WTC11 (cell line): ENCODE measurements at regions not wholly inside any gene's neighbourhood (a gene's known extent, or its start where the extent isn't known, plus 50 kb on each side); places are given as distances from the start of the nearest gene placed in this dataset.

Source experiments
- ATAC-seq: fragments of 200-7000 bp; cut with Tn5 transposase; 2 replicates; pipeline ENCODE4 v1.10.0; 2021; ENCODE audit warnings: mild to moderate bottlenecking, moderate library complexity
- CTCF ChIA-PET: fragments of 300-600 bp; sonication (Branson Sonifier 250); formaldehyde crosslinking; loops from one replicate; lab custom pipeline; 2021; ENCODE audit warnings: antibody characterized with exemption; lab: Charles Lee
- POLR2A ChIA-PET: fragments of 350-600 bp; sonication (Branson Sonifier 250); formaldehyde crosslinking; loops from one replicate; lab custom pipeline; 2021; ENCODE audit warnings: antibody characterized with exemption; lab: Charles Lee
- DNase-seq: peaks from one replicate; pipeline ENCODE4 v3.0.0; 2021; ENCODE audit warnings: low spot score
- H3K27ac Mint-ChIP-seq: 2 replicates; pipeline ENCODE4 v1.8.0; 2021; ENCODE audit warnings: mixed read lengths
- H3K27me3 Mint-ChIP-seq: 2 replicates; pipeline ENCODE4 v1.8.0; 2021; ENCODE audit warnings: low read depth, mild to moderate bottlenecking, moderate library complexity, mixed read lengths
- H3K36me3 Mint-ChIP-seq: 2 replicates; pipeline ENCODE4 v1.8.0; 2021; ENCODE audit warnings: mixed read lengths
- H3K4me1 Mint-ChIP-seq: 2 replicates; pipeline ENCODE4 v1.8.0; 2022; ENCODE audit warnings: mixed read lengths
- H3K4me3 Mint-ChIP-seq: 2 replicates; pipeline ENCODE4 v1.8.0; 2021; ENCODE audit warnings: mild to moderate bottlenecking, moderate library complexity, mixed read lengths
- H3K9me3 Mint-ChIP-seq: 2 replicates; pipeline ENCODE4 v1.8.0; 2021; ENCODE audit warnings: mixed read lengths
- AR ChIP-seq: fragments of 250-450 bp; sonication (Bioruptor Pico); IDR thresholded peaks from 2 replicates; pipeline ENCODE4 v1.9.0; 2021; ENCODE audit warnings: mild to moderate bottlenecking
- ATF6 ChIP-seq: sonication (generic); formaldehyde crosslinking; IDR thresholded peaks from 2 replicates; pipeline ENCODE4 v1.8.1; 2023; ENCODE audit warnings: mild to moderate bottlenecking, missing genetic modification reagents
- CBFB ChIP-seq: sonication (generic); formaldehyde crosslinking; IDR thresholded peaks from 2 replicates; pipeline ENCODE4 v1.8.1; 2022; ENCODE audit warnings: mild to moderate bottlenecking, low read depth, missing genetic modification reagents
- CREM ChIP-seq: sonication (generic); formaldehyde crosslinking; IDR thresholded peaks from 2 replicates; pipeline ENCODE4 v1.8.1; 2022; ENCODE audit warnings: mild to moderate bottlenecking, missing genetic modification reagents, moderate library complexity
- GABPB1 ChIP-seq: sonication (generic); formaldehyde crosslinking; IDR thresholded peaks from 2 replicates; pipeline ENCODE4 v1.8.1; 2023; ENCODE audit warnings: mild to moderate bottlenecking, missing genetic modification reagents
- GTF2I ChIP-seq: fragments of 250-450 bp; sonication (Bioruptor Pico); conservative IDR thresholded peaks from 2 replicates; pipeline ENCODE4 v1.4.0; 2021; ENCODE audit warnings: mild to moderate bottlenecking
- HMGA2 ChIP-seq: fragments of 250-450 bp; sonication (Bioruptor Pico); IDR thresholded peaks from 2 replicates; pipeline ENCODE4 v1.4.0; 2021; ENCODE audit warnings: mild to moderate bottlenecking, moderate library complexity
- JUN ChIP-seq: sonication (generic); formaldehyde crosslinking; IDR thresholded peaks from 2 replicates; pipeline ENCODE4 v1.8.0; 2023; ENCODE audit warnings: mild to moderate bottlenecking, missing genetic modification reagents
- KAT7 ChIP-seq: sonication (generic); formaldehyde crosslinking; IDR thresholded peaks from 2 replicates; pipeline ENCODE4 v1.8.1; 2023; ENCODE audit warnings: missing genetic modification reagents, mild to moderate bottlenecking, borderline replicate concordance
- MAX ChIP-seq: sonication (generic); formaldehyde crosslinking; IDR thresholded peaks from 2 replicates; pipeline ENCODE4 v1.8.0; 2022; ENCODE audit warnings: mild to moderate bottlenecking, missing genetic modification reagents
- NFE2L1 ChIP-seq: sonication (generic); formaldehyde crosslinking; IDR thresholded peaks from 2 replicates; pipeline ENCODE4 v1.8.1; 2023; ENCODE audit warnings: missing genetic modification reagents
- NR1H2 ChIP-seq: sonication (generic); formaldehyde crosslinking; IDR thresholded peaks from 2 replicates; pipeline ENCODE4 v1.9.0; 2021; ENCODE audit warnings: mild to moderate bottlenecking, moderate library complexity, missing genetic modification reagents
- NR3C1 ChIP-seq: sonication (generic); formaldehyde crosslinking; conservative IDR thresholded peaks from 2 replicates; pipeline ENCODE4 v1.8.1; 2023; ENCODE audit warnings: low read depth, mild to moderate bottlenecking, missing genetic modification reagents
- RORB ChIP-seq: fragments of 250-450 bp; sonication (Bioruptor Pico); IDR thresholded peaks from 2 replicates; pipeline ENCODE4 v1.9.0; 2021; ENCODE audit warnings: mild to moderate bottlenecking
- TCF7 ChIP-seq: sonication (generic); formaldehyde crosslinking; IDR thresholded peaks from 2 replicates; pipeline ENCODE4 v1.8.0; 2022; ENCODE audit warnings: mild to moderate bottlenecking, low read depth, missing genetic modification reagents, moderate library complexity
- TP53 ChIP-seq: sonication (generic); formaldehyde crosslinking; IDR thresholded peaks from 2 replicates; pipeline ENCODE4 v1.8.1; 2023; ENCODE audit warnings: mild to moderate bottlenecking, missing genetic modification reagents
- ZBTB43 ChIP-seq: sonication (generic); formaldehyde crosslinking; IDR thresholded peaks from 2 replicates; pipeline ENCODE4 v1.8.1; 2023; ENCODE audit warnings: mild to moderate bottlenecking, missing genetic modification reagents
- ZNF232 ChIP-seq: sonication (generic); formaldehyde crosslinking; IDR thresholded peaks from 2 replicates; pipeline ENCODE4 v1.8.0; 2022; ENCODE audit warnings: mild to moderate bottlenecking, missing genetic modification reagents
- ZNF396 ChIP-seq: fragments of 250-450 bp; sonication (Bioruptor Pico); IDR thresholded peaks from 2 replicates; pipeline ENCODE4 v1.8.0; 2021; ENCODE audit warnings: mild to moderate bottlenecking, moderate library complexity, borderline replicate concordance
- ZNF416 ChIP-seq: fragments of 250-450 bp; sonication (Bioruptor Pico); IDR thresholded peaks from 2 replicates; pipeline ENCODE4 v1.9.0; 2021; ENCODE audit warnings: mild to moderate bottlenecking, inconsistent platforms
- ZNF425 ChIP-seq: fragments of 250-450 bp; sonication (Bioruptor Pico); conservative IDR thresholded peaks from 2 replicates; pipeline ENCODE4 v1.9.0; 2021; ENCODE audit warnings: mild to moderate bottlenecking
- TF ChIP-seq, protein P1 (sequence below): sonication (generic); formaldehyde crosslinking; IDR thresholded peaks from 2 replicates; pipeline ENCODE4 v1.8.0; 2023; ENCODE audit warnings: mild to moderate bottlenecking, missing genetic modification reagents
- TF ChIP-seq, protein P2 (sequence below): fragments of 250-450 bp; sonication (Bioruptor Pico); IDR thresholded peaks from 2 replicates; pipeline ENCODE4 v1.8.0; 2021; ENCODE audit warnings: mild to moderate bottlenecking

GRCh38 chr13:33934343-33934742 is 116.4 kb downstream of the RFC3 start:
- DNase-seq = no peak
- no peak overlapping the region for H3K4me3 Mint-ChIP-seq
- H3K27me3 Mint-ChIP-seq = no peaks in the 10 kb centered on the region; the same call in 1 of the 2 replicates
- H3K27ac Mint-ChIP-seq = no peak overlapping the region
- POLR2A ChIA-PET = interaction anchor here (0.5 to 1.2 kb wide), 2 partner anchors 11 to 1855 kb away, joined by 3 read pairs; no protein-coding TSS in a partner anchor
- peaks cover 61% of the 10 kb centered on the region for H3K4me1 Mint-ChIP-seq
- peaks cover 2% of the 10 kb centered on the region for H3K9me3 Mint-ChIP-seq
- TF ChIP-seq RORB (CRISPR knock-in tag) = no peak
- no peak for TF ChIP-seq ZNF425 (CRISPR knock-in tag)
- no peak for TF ChIP-seq ZNF416
- TF ChIP-seq CBFB (CRISPR knock-in tag) = no peak
- TF ChIP-seq JUN (CRISPR knock-in tag) = no peak
- TF ChIP-seq GTF2I = no peak
- no peak for TF ChIP-seq ATF6 (CRISPR knock-in tag)
- TF ChIP-seq GABPB1 (CRISPR knock-in tag) = no peak
- TF ChIP-seq, protein P1, sequence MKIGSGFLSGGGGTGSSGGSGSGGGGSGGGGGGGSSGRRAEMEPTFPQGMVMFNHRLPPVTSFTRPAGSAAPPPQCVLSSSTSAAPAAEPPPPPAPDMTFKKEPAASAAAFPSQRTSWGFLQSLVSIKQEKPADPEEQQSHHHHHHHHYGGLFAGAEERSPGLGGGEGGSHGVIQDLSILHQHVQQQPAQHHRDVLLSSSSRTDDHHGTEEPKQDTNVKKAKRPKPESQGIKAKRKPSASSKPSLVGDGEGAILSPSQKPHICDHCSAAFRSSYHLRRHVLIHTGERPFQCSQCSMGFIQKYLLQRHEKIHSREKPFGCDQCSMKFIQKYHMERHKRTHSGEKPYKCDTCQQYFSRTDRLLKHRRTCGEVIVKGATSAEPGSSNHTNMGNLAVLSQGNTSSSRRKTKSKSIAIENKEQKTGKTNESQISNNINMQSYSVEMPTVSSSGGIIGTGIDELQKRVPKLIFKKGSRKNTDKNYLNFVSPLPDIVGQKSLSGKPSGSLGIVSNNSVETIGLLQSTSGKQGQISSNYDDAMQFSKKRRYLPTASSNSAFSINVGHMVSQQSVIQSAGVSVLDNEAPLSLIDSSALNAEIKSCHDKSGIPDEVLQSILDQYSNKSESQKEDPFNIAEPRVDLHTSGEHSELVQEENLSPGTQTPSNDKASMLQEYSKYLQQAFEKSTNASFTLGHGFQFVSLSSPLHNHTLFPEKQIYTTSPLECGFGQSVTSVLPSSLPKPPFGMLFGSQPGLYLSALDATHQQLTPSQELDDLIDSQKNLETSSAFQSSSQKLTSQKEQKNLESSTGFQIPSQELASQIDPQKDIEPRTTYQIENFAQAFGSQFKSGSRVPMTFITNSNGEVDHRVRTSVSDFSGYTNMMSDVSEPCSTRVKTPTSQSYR (CRISPR knock-in tag) = no peak
- no peak for TF ChIP-seq CREM (CRISPR knock-in tag)
- TF ChIP-seq HMGA2 (CRISPR knock-in tag) = no peak
- TF ChIP-seq NR1H2 (CRISPR knock-in tag) = no peak
- ATAC-seq = no peak
- peaks cover 2% of the 10 kb centered on the region for H3K36me3 Mint-ChIP-seq
- CTCF ChIA-PET = no interaction called here

DNA sequence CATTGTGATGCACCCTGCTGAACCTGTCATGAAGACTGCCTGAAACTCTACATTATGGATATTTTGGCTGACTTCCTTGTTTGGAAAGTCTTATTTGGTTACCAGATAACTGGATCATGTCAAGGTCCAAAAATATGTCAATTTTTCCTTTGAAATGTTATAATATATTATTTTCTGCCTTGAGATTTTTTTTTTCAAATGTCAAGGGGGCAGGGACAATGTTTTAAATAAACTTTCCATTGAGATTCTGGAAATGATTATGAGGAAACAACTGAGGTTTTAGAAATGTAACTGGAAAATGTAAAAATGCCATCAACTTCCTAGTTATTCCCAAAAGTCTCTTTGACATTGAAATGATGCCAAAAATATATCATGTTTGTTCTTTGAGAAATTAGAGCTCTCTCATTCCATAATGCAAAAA is 117.0 kb downstream of the RFC3 start:
- Mint-ChIP-seq H3K4me3 (no peak overlapping the region), H3K9me3 (peaks cover 8% of the 10 kb centered on the region), H3K27ac (no peak overlapping the region), H3K36me3 (peaks cover 8% of the 10 kb centered on the region), H3K4me1 (peaks cover 61% of the 10 kb centered on the region), H3K27me3 (no peaks in the 10 kb centered on the region; the same call in 1 of the 2 replicates)
- ChIA-PET CTCF (no interaction called here), POLR2A (interaction anchor here (0.5 to 1.2 kb wide), 2 partner anchors 10 to 1854 kb away, joined by 3 read pairs; no protein-coding TSS in a partner anchor)
- ATAC-seq (no peak), DNase-seq (no peak)
- TF ChIP-seq NFE2L1 (no peak), KAT7 (CRISPR knock-in tag) (no peak), MAX (CRISPR knock-in tag) (no peak), NR1H2 (CRISPR knock-in tag) (no peak), ZNF396 (CRISPR knock-in tag) (no peak), TP53 (CRISPR knock-in tag) (no peak), AR (CRISPR knock-in tag) (no peak), TCF7 (CRISPR knock-in tag) (no peak), ZNF232 (CRISPR knock-in tag) (no peak), NR3C1 (CRISPR knock-in tag) (no peak), ZNF416 (no peak), ZBTB43 (CRISPR knock-in tag) (no peak)
- TF ChIP-seq, protein P2, sequence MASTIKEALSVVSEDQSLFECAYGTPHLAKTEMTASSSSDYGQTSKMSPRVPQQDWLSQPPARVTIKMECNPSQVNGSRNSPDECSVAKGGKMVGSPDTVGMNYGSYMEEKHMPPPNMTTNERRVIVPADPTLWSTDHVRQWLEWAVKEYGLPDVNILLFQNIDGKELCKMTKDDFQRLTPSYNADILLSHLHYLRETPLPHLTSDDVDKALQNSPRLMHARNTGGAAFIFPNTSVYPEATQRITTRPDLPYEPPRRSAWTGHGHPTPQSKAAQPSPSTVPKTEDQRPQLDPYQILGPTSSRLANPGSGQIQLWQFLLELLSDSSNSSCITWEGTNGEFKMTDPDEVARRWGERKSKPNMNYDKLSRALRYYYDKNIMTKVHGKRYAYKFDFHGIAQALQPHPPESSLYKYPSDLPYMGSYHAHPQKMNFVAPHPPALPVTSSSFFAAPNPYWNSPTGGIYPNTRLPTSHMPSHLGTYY (CRISPR knock-in tag) = no peak
